T-helper 2 cell treated with Interferon-gamma antibody and Interleukin-4, amounts not matched to agents 5 μg/mL and 100 μg/mL, for 36 hours (primary cell): ENCODE measurements at regions not wholly inside any gene's neighbourhood (a gene's known extent, or its start where the extent isn't known, plus 50 kb on each side); places are given as distances from the start of the nearest gene placed in this dataset.
"Not testable (repeated sequence)": the region's sequence is repeated elsewhere in the genome, so short reads cannot be mapped to it uniquely, and the experiment has no call there.

Experiments used
- DNase-seq: peaks from one replicate; pipeline ENCODE4 v3.0.0; 2021; ENCODE audit warnings: low spot score
- H3K27ac Mint-ChIP-seq: one replicate; pipeline ENCODE4 v1.8.0; 2021; ENCODE audit warnings: mild to moderate bottlenecking, mixed read lengths
- H3K27me3 Mint-ChIP-seq: one replicate; pipeline ENCODE4 v1.8.0; 2021; ENCODE audit warnings: low read depth, mixed read lengths
- H3K36me3 Mint-ChIP-seq: one replicate; pipeline ENCODE4 v1.8.0; 2021; ENCODE audit warnings: low read depth, mixed read lengths
- H3K4me1 Mint-ChIP-seq: one replicate; pipeline ENCODE4 v1.8.0; 2021; ENCODE audit warnings: low read depth, mixed read lengths
- H3K4me3 Mint-ChIP-seq: one replicate; pipeline ENCODE4 v1.8.0; 2022; ENCODE audit warnings: mild to moderate bottlenecking, moderate library complexity, mixed read lengths
- H3K9me3 Mint-ChIP-seq: one replicate; pipeline ENCODE4 v1.8.0; 2021; ENCODE audit warnings: mixed read lengths

- no peak for DNase-seq
- Mint-ChIP-seq H3K27ac (no peak overlapping the region), H3K27me3 (no peaks in the 10 kb centered on the region), H3K36me3 (no peaks in the 10 kb centered on the region), H3K9me3 (no peaks in the 10 kb centered on the region), H3K4me1 (no peaks in the 10 kb centered on the region), H3K4me3 (no peak overlapping the region)
Observed at GRCh38 chrX:65971151-65971550, 68.7 kb downstream of the VSIG4 start.

GRCh38 chrX:65967159-65967558 lies 72.7 kb downstream of the VSIG4 start:
- peaks cover 15% of the 10 kb centered on the region for H3K9me3 Mint-ChIP-seq
- not testable (repeated sequence) for DNase-seq, H3K36me3 Mint-ChIP-seq, H3K27ac Mint-ChIP-seq, H3K4me3 Mint-ChIP-seq, H3K4me1 Mint-ChIP-seq, H3K27me3 Mint-ChIP-seq

DNA sequence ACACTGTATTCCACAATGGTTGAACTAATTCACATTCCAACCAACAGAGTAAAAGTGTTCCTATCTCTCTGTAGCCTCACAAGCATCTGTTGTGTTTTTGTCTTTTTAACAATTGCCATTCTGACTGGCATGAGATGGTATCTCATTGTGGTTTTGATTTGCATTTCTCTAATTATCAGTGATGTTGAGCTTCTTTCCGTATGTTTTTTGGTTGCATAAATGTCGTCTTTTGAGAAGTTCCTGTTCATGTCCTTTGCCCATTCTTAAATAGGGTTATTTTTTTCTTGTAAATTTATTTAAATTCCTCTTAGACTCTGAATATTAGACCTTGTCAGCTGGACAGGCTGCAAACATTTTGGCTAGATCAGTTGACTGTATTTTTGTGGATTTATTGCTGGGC lies 78.2 kb downstream of the VSIG4 start:
- Mint-ChIP-seq H3K27me3 (peaks cover 2% of the 10 kb centered on the region), H3K36me3 (peaks cover 2% of the 10 kb centered on the region), H3K4me1 (no peaks in the 10 kb centered on the region), H3K4me3 (no peak overlapping the region), H3K9me3 (peaks cover 17% of the 10 kb centered on the region), H3K27ac (no peak overlapping the region)
- no peak for DNase-seq

DNA sequence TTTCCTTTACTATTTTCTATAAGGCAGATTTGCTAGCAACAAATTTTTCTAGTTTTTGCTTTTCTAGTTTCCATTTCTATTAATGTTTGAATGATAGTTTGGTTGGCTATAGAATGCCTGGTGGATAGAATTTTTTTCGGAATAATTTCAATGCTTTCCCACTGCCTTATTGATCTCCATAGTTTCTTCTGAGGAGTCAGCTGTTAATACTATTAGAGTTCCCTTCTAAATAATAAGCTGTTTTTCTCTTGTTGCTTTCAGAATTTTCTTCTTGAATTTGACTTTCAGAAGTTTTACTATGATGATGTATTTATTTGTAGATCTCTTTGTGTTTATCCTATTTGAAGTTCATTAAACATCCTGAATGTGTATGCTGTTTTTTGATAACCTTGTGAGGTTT lies 91.8 kb downstream of the VSIG4 start:
- H3K27ac Mint-ChIP-seq = no peak overlapping the region
- H3K4me3 Mint-ChIP-seq = no peak overlapping the region
- peaks cover 21% of the 10 kb centered on the region for H3K9me3 Mint-ChIP-seq
- H3K4me1 Mint-ChIP-seq = peaks cover 10% of the 10 kb centered on the region
- no peak for DNase-seq
- peaks cover 6% of the 10 kb centered on the region for H3K36me3 Mint-ChIP-seq
- H3K27me3 Mint-ChIP-seq = peaks cover 7% of the 10 kb centered on the region

DNA sequence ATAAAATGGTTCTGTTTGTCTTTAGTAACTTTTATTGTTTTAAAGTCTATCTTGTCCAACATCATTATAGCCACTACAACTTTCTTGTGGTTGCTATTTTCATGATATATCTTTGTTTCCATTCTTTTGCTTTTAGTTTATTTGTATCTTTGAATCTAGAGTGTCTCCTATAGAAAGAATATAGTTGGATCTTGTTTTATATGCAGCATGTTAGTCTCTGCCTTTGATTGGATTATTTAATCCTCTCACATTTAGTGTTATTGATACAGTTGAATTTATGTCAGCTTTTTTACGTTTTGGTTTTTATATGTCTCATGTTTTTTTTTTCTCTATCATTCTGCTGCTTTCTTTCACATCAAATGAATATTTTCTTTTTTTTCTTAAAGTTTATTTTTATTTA lies 98.1 kb downstream of the VSIG4 start:
- Mint-ChIP-seq H3K4me1 (peaks cover 5% of the 10 kb centered on the region), H3K4me3 (no peak overlapping the region), H3K9me3 (peaks cover 26% of the 10 kb centered on the region), H3K27me3 (peaks cover 5% of the 10 kb centered on the region), H3K36me3 (peaks cover 9% of the 10 kb centered on the region), H3K27ac (no peak overlapping the region)
- no peak for DNase-seq

DNA sequence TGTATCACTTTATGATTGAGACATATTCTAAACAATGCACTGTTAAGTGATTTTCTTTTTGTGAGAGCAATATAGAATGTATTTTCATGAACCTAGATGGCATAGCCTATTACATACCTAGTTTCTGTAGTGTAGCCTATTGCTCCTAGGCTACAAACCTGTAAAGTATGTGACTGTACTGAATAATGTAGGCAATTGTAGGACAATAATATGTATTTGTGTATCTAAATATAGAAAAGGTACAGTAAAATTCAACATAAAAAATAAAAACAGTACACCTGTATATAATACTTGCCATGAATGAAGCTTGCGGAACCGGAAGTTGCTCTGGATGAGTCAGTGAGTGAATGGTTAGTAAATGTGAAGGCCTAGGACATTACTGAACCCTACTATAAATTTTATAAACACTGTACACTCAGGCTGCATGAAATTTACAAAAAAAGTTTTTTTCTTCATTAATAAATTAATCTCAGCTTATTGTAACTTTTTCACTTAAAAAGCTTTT lies 106.7 kb downstream of the VSIG4 start:
- no peak overlapping the region for H3K27ac Mint-ChIP-seq
- H3K4me3 Mint-ChIP-seq = no peak overlapping the region
- H3K27me3 Mint-ChIP-seq = no peaks in the 10 kb centered on the region
- no peak for DNase-seq
- peaks cover 6% of the 10 kb centered on the region for H3K9me3 Mint-ChIP-seq
- H3K36me3 Mint-ChIP-seq = peaks cover 10% of the 10 kb centered on the region
- peaks cover 4% of the 10 kb centered on the region for H3K4me1 Mint-ChIP-seq

GRCh38 chrX:65932173-65933084 lies 107.5 kb downstream of the VSIG4 start:
- H3K27ac Mint-ChIP-seq = no peak overlapping the region

DNA sequence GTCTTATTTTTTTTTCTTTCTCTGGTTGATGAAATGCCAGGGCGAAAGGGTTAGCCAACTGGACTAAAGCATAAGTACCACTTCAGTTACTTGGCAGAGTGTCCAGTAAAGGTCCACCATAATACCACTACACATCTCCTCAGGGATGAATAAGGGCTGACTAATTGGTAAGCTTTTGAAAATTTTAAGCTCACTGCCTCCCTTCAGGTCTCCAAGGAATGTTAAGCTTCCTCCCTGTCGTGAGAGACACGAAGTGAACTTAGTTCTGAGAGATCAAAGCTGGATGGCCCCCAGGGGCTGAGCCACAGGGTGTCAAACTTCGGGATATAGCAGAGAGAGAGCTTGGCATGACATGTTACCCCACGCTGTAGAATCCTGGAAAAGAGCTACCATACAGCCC lies 111.4 kb downstream of the VSIG4 start:
- Mint-ChIP-seq H3K27me3 (no peaks in the 10 kb centered on the region), H3K36me3 (peaks cover 38% of the 10 kb centered on the region), H3K4me3 (no peak overlapping the region), H3K27ac (no peak overlapping the region), H3K4me1 (peaks cover 36% of the 10 kb centered on the region), H3K9me3 (peaks cover 23% of the 10 kb centered on the region)
- DNase-seq = no peak

More at GRCh38 chrX:65932173-65933084, 107.5 kb downstream of the VSIG4 start:
- Mint-ChIP-seq H3K4me1 (peaks cover 5% of the 10 kb centered on the region), H3K27me3 (no peaks in the 10 kb centered on the region), H3K4me3 (no peak overlapping the region), H3K36me3 (peaks cover 13% of the 10 kb centered on the region), H3K9me3 (peaks cover 13% of the 10 kb centered on the region)
- peak; percentile 18 for DNase-seq

GRCh38 chrX:65927386-65927785 lies 112.5 kb downstream of the VSIG4 start:
- Mint-ChIP-seq H3K4me1 (peaks cover 40% of the 10 kb centered on the region), H3K36me3 (peaks cover 35% of the 10 kb centered on the region), H3K9me3 (peaks cover 18% of the 10 kb centered on the region), H3K27ac (peak overlapping the region; percentile 68)
- not testable (repeated sequence) for H3K4me3 Mint-ChIP-seq, DNase-seq, H3K27me3 Mint-ChIP-seq

GRCh38 chrX:65926095-65927019 lies 113.5 kb downstream of the VSIG4 start:
- H3K4me1 Mint-ChIP-seq = peaks cover 43% of the 10 kb centered on the region
- no peaks in the 10 kb centered on the region for H3K27me3 Mint-ChIP-seq
- peak overlapping the region; percentile 89 for H3K27ac Mint-ChIP-seq
- H3K4me3 Mint-ChIP-seq = peak overlapping the region; percentile 63
- peak; percentile 21 for DNase-seq
- peaks cover 34% of the 10 kb centered on the region for H3K36me3 Mint-ChIP-seq
- peaks cover 18% of the 10 kb centered on the region for H3K9me3 Mint-ChIP-seq

DNA sequence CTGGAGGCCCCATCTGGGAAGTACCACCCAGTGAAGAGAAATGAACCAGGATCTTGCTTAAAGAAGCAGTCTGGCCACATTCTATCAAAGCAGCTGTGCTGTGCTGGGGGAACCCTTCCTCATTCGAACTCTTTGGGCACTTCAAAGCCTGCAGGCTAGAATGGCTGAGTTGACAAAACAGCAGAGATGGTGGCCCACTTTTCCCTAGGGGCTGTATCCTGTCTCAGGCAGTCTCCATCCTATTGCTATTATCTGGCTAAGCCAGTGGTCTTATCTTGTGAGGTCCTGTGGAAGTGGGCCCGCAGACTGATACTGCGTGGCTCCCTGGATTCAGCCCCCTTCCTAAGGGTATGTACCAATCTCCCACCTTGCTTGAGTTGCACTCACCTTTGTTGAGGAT lies 114.3 kb downstream of the VSIG4 start:
- DNase-seq = no peak
- no peaks in the 10 kb centered on the region for H3K27me3 Mint-ChIP-seq
- peaks cover 18% of the 10 kb centered on the region for H3K9me3 Mint-ChIP-seq
- peaks cover 48% of the 10 kb centered on the region for H3K4me1 Mint-ChIP-seq
- H3K36me3 Mint-ChIP-seq = peaks cover 37% of the 10 kb centered on the region
- H3K27ac Mint-ChIP-seq = peak overlapping the region; percentile 89
- H3K4me3 Mint-ChIP-seq = peak overlapping the region; percentile 63

- peaks cover 48% of the 10 kb centered on the region for H3K4me1 Mint-ChIP-seq
- peaks cover 37% of the 10 kb centered on the region for H3K36me3 Mint-ChIP-seq
- H3K27ac Mint-ChIP-seq = peak overlapping the region; percentile 62
- DNase-seq = no peak
- H3K4me3 Mint-ChIP-seq = no peak overlapping the region
- H3K9me3 Mint-ChIP-seq = peaks cover 19% of the 10 kb centered on the region
- H3K27me3 Mint-ChIP-seq = no peaks in the 10 kb centered on the region
Observed at GRCh38 chrX:65925005-65925404, 114.9 kb downstream of the VSIG4 start.

DNA sequence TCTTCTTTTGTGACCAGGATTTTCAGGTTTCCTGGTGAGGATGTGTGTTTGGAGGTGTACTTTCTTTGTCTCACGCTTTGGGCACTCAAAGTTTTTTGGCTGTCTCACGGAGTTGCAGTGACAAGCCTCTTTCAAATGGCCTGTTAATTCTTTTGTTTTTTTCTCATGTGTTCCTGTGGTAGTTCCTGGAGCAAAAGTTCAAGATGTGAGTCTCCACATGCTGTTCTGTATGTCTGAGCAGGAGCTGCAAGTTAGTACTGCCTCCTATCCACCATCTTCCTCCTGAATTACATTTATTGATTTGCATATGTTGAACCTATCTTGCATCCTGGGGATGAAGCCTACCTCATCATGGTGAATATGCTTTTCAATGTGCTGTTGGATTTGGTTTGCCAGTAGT lies 118.5 kb downstream of the VSIG4 start:
- H3K27me3 Mint-ChIP-seq = no peaks in the 10 kb centered on the region

GRCh38 chrX:65920620-65921019 lies 119.3 kb downstream of the VSIG4 start:
- Mint-ChIP-seq H3K4me3 (no peak overlapping the region), H3K36me3 (peaks cover 31% of the 10 kb centered on the region), H3K27me3 (no peaks in the 10 kb centered on the region), H3K4me1 (peaks cover 33% of the 10 kb centered on the region), H3K27ac (no peak overlapping the region), H3K9me3 (peaks cover 17% of the 10 kb centered on the region)
- DNase-seq = no peak

More for the DNA sequence above, 118.5 kb downstream of the VSIG4 start:
- Mint-ChIP-seq H3K4me1 (peaks cover 40% of the 10 kb centered on the region), H3K9me3 (peaks cover 21% of the 10 kb centered on the region), H3K27ac (no peak overlapping the region), H3K36me3 (peaks cover 37% of the 10 kb centered on the region), H3K4me3 (no peak overlapping the region)
- DNase-seq = no peak
